ENCODE measurements at regions not wholly inside any gene's neighbourhood (a gene's known extent, or its start where the extent isn't known, plus 50 kb on each side); places are given as distances from the start of the nearest gene placed in this dataset.
A peak's percentile ranks its signal among the peaks of the same experiment; 100 is the strongest.

- in situ Hi-C loops (cut with HindIII; ENCODE audit: low sequenced_read_pairs) = no loop called here
- DNase-seq (ENCODE audit: low read depth, low spot score) = peak; percentile 56
- H3K4me3 ChIP-seq (ENCODE audit: low read depth, low read length) = no peak overlapping the region
- TF ChIP-seq CTCF (IDR thresholded peaks at IDR 0.05; ENCODE audit: low read depth, low read length) = no peak
These were observed 68.8 kb upstream of the IL12A start for GRCh38 chr3:159919873-159920272.

- TF ChIP-seq CTCF (IDR thresholded peaks at IDR 0.05; ENCODE audit: low read depth, low read length) = no peak
- no peak for DNase-seq (ENCODE audit: low read depth, low spot score)
- H3K4me3 ChIP-seq (ENCODE audit: low read depth, low read length) = no peak overlapping the region
- in situ Hi-C loops (cut with HindIII; ENCODE audit: low sequenced_read_pairs) = no loop called here
These were observed 66.3 kb upstream of the IL12A start for GRCh38 chr3:159922193-159922840.

- no peak for TF ChIP-seq CTCF (IDR thresholded peaks at IDR 0.05; ENCODE audit: low read depth, low read length)
- DNase-seq (ENCODE audit: low read depth, low spot score) = no peak
- no peak overlapping the region for H3K4me3 ChIP-seq (ENCODE audit: low read depth, low read length)
- in situ Hi-C loops (cut with HindIII; ENCODE audit: low sequenced_read_pairs) = no loop called here
These were observed 65.7 kb upstream of the IL12A start for GRCh38 chr3:159922861-159923312.

GRCh38 chr3:159923336-159923735 is 65.3 kb upstream of the IL12A start:
- no peak for DNase-seq (ENCODE audit: low read depth, low spot score)
- no peak overlapping the region for H3K4me3 ChIP-seq (ENCODE audit: low read depth, low read length)
- TF ChIP-seq CTCF (IDR thresholded peaks at IDR 0.05; ENCODE audit: low read depth, low read length) = no peak
- in situ Hi-C loops (cut with HindIII; ENCODE audit: low sequenced_read_pairs) = no loop called here

- H3K4me3 ChIP-seq (ENCODE audit: low read depth, low read length) = no peak overlapping the region
- no peak for TF ChIP-seq CTCF (IDR thresholded peaks at IDR 0.05; ENCODE audit: low read depth, low read length)
- in situ Hi-C loops (cut with HindIII; ENCODE audit: low sequenced_read_pairs) = no loop called here
- no peak for DNase-seq (ENCODE audit: low read depth, low spot score)
These were observed 64.7 kb upstream of the IL12A start for GRCh38 chr3:159923956-159924355.

- in situ Hi-C loops (cut with HindIII; ENCODE audit: low sequenced_read_pairs) = no loop called here
- H3K4me3 ChIP-seq (ENCODE audit: low read depth, low read length) = no peak overlapping the region
- no peak for DNase-seq (ENCODE audit: low read depth, low spot score)
- no peak for TF ChIP-seq CTCF (IDR thresholded peaks at IDR 0.05; ENCODE audit: low read depth, low read length)
These were observed 64.2 kb upstream of the IL12A start for GRCh38 chr3:159924411-159924810.
